SHP77 (cell line): ENCODE measurements at regions not wholly inside any gene's neighbourhood (a gene's known extent, or its start where the extent isn't known, plus 50 kb on each side); places are given as distances from the start of the nearest gene placed in this dataset.

Source experiments
- DNase-seq, 2 experiments: peaks; one replicate each; lab custom pipeline; 2025; lab: John Stamatoyannopoulos, UW

- no peak for DNase-seq
These were observed 952.9 kb upstream of the EPHA7 start for GRCh38 chr6:94372229-94372628.

DNA sequence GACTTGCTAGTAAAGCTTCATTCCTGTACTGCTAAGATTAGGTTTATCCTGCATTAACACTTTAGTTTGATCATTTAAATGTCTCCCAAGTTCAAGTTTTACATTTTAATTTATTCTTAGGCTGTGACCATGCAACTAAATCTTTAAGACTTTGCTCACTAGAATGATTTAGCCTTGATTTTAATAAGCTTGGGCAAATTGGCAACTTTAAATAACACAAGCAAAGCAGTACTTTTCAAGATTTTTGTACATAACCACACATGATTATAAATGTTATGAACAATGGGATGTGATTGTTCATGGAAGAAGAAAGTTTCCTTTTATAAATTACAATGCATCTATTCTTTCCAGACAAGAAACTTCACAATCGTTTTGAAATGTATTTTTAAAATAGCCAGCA is 948.0 kb upstream of the EPHA7 start:
- DNase-seq: no peak

DNA sequence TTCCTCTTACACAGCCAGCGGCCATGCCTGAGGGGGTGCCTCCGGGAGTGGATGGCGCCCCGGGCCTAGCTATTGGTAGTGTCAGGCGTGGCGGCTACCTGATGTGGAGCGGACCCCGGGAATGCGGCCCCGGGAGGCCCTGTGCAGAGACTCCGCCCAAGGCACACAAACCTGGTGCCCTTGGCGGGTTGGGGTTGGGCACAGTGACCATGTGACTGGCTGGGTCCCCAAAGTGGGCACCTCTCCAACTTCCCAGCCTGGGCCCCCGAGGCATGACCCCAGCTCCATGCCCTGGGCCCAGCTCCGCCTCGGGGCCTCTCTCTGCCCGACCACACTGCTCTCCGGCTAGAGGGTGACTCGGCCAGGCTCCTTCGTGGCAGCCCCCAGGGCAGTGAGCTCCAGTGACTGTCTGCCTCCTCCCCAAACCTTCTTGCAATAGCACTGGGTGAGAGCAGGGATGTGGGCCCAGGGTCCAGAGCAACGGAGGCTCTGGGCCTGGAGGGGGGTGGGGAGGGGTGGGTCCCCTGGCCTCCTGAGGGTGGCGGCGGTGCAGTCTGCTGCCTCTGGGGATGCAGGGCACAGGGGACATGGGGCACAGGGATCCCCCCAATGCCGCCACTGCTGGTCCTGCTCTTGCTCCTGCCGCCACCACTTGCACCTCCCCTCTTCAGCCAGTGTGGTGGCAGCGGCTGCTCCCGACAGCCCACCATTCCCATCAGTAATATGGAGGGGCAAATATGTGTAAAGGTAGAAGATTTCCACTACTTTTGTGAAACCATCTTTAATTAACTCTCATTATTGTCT is 942.9 kb upstream of the EPHA7 start:
- no peak for DNase-seq

DNA sequence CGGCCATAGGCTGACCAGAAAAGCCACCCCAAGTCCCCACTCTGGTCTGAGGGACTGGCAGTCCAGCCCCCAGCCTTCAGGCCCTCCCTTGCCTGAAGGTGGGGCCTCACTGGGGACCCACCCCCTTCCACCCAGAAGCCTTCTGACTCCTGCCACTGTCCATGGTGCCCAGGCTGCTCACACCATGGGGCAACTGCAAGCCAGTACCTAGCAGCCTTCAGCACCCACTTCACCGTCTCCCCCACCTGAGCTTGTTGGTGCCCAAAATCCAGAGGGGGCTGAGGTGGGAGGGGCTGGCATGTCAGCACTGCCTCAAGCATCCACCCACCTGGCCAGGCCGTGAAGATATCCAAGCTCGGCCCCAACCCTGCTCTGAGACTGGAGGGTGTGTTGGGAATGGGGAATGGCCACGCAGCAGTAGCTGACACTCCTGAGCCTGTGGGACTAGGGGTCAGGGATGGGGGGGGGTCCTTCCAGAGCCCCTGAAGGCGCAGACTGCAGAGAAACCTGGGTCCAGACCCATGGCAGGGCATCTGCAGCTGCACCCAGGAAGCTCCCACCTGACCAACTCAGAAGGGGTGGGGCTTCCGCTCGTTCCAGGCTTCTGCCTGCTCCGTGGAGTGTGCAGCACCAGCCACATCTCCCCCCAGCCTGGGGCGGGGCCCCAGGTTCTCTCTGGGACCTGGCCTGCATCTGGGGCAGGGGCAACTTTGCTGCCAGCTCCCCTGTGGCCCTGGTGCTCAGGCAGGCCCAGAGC is 942.1 kb upstream of the EPHA7 start:
- no peak for DNase-seq

GRCh38 chr6:94357381-94357980 is 938.1 kb upstream of the EPHA7 start:
- no peak for DNase-seq

- DNase-seq: no peak
These were observed 931.5 kb upstream of the EPHA7 start for GRCh38 chr6:94350833-94351232.

GRCh38 chr6:94349227-94349626 is 929.9 kb upstream of the EPHA7 start:
- peak; percentile 6 to 51 for DNase-seq

DNA sequence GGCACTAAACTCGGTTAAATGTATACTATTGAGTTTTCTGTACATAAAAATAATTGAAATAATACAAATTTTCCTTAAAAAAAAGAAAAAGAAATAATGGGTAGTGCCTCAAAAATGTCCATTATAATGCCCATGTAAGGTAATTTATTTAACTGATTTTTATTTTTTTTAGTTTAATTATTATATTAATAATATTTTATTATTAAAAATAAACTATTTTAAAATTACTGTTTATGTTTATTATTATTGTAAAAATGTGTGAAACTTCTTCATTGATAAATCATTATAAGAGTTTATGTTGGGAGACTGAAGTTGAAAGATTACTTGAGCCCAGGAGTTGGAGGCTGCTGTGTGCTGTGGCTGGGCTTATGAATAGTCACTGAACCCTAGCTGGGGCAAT is 925.5 kb upstream of the EPHA7 start:
- no peak for DNase-seq

DNA sequence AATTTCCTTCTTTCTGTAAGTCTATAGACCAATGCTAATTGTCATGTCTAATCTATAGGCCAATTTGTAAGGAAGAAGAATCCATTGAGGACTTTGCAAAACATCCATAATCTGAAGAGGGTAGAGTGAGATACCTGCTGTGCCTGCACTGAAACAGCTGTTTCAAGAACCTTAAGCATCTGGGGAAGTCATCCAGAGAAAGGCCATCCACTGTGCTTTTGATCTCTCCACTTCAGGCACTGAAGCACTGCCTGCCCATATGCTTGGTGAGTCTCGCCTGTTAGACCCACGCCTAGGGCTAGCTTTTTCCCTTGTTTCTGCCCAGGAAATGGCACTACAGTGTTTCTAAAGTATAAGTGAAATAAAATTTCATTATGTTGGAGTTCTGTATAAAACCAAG is 921.8 kb upstream of the EPHA7 start:
- no peak for DNase-seq

- DNase-seq: peak; percentile 30 to 46
These were observed 904.5 kb upstream of the EPHA7 start for GRCh38 chr6:94323853-94324252.

- peak in 1 of 2 experiments; percentile 47 for DNase-seq
These were observed 881.2 kb upstream of the EPHA7 start for GRCh38 chr6:94300424-94301144.

- DNase-seq: no peak
These were observed 869.8 kb upstream of the EPHA7 start for GRCh38 chr6:94289131-94289530.

GRCh38 chr6:94278146-94278545 is 858.8 kb upstream of the EPHA7 start:
- DNase-seq: no peak

DNA sequence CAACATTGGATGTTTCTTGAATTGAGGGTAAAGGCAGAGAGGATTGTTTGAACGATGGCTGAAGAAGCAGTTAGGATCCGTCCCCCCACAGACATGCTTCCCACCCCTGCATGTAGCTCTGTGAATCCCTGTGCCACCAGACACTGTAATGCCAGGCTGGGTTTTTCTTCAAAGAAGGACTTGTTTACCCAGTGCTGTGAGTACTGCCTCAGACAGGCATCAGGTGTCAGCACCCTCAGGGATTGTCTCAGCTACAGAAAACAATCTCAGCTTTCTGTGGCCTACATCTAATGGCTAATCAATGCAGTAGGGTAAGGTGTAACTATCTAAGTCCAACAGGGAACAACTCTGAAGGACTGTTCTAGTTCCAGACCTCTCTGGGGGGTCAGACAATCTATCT is 853.0 kb upstream of the EPHA7 start:
- no peak for DNase-seq

DNA sequence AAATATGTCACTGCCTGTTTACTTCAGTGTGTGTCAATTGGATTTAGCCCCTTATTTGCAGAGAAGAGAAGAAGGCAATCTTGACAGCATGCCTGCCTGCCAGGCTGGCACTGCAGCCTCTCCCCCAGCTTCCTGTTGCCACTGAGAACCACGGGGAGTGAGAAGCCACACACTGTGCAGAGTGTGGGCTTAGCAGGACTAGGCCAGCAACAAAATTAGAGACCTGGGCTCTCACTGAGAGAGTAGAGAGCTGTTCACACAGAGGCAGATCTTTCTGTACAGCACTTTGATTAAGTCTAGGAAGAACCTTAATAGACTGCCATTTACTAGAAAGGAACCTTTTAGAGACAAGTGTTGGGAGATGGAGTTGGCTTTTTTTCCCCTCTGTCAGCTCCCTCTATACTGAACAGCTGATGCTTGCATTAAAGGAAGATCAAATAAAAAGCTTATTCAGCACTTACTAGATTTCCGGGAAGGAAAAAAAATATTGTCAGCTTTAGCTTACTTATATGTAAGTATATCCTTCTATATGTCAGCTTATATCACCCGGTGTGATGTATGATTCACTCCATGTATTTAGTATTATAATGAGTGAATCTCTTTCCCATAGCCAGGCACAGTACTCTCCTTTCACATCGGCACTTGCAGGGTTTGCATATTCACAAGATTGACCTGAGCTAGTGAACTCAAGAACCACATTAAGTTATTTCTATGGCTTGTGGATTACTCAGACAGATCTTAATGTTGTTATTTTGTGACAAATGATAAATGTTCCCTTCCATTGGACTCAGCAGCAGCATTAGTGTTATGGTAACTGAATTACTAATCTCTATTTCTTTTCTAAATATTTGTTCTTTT is 851.0 kb upstream of the EPHA7 start:
- DNase-seq: peak; percentile 14 to 21

DNA sequence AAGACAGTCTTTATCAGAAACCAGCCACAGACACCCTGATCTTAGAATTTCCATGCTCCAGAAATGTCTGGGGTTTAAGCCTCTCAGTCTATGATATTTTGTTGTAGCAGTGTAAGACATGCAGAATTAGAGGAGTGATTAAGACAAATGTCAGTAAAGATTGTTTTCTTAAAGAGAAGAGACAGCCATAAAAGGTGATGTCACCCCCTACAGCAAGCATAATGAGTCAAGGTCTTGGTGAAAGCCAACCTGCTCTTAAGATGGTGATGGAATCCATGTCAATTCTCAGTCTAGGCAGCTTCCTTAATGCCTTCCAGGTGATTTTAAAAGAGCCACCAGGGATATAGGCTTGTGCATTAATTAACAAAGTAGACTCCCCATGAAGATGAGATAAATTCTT is 849.9 kb upstream of the EPHA7 start:
- no peak for DNase-seq

DNA sequence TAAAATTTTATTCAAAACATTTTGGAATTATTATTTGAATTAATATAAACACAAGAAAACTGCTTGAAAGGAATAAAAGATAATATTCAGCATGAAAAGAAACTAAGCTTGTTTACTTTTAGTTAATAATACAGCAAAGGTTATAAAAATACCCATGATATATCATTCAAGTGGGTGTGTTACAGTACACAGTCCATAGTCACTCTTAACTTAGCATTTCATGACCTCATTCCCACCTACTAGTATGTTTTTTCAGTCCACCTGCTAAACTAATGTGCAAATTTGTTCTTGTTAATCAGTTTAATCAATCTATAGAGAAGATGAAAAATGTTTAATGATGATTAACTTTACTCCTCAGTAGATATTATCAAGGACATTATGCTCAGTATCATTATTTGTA is 841.4 kb upstream of the EPHA7 start:
- no peak for DNase-seq

DNA sequence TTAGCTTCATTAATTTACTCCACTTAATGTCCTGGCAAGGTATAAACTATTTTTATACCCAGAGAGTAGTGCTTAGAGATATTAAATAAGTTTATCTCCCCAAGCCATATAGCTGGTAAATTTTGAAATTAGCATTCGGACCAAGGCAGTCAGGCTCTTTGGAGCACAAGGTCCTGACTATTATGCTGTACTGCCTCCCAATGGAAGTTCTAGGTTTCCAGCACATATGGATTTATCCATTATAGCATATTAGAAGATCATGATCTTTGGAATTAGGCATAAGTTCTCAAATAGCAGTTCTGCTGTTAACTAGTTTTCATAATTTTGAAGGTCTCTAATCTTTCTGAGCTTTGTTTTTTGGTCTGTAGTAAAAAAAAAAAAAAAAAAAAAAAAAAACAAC is 835.3 kb upstream of the EPHA7 start:
- DNase-seq: peak in 1 of 2 experiments; percentile 7

DNA sequence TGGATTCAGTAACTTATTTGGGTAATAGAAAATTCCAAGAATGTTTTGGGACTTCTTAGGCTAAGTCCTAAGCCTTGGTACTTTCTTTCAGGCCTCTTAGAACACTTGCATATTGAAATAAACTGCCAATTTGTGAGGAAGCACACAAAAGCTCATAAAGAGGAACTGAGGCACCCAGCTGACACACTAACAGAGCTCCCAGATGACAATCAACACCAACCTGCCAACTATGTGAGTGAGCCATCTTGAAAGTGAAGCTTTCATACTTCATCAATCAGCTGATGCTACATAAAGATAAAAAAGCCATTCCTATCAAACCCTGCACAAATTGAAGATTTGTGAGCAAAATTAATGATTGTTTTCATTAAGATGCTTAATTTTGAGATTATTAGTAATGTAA is 832.5 kb upstream of the EPHA7 start:
- DNase-seq: no peak

DNA sequence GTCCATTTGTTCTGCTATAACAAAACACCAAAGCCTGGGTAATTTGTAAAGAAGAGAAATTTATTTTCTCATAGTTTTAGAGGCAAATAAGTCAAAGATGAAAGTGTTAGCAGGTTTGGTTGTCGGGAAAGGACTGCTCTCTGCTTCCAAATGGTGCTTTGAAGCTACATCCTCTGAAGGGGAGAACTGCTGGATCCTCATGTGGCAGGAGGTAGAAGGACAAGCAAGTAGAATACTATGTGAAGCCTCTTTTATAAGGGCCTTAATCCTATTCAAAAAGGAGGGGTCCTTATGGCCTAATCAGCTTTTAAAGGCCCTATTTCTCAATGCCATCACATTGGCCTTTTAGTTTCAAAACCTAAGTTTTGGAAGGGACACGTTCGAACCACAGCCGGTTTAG is 826.0 kb upstream of the EPHA7 start:
- DNase-seq: no peak

DNA sequence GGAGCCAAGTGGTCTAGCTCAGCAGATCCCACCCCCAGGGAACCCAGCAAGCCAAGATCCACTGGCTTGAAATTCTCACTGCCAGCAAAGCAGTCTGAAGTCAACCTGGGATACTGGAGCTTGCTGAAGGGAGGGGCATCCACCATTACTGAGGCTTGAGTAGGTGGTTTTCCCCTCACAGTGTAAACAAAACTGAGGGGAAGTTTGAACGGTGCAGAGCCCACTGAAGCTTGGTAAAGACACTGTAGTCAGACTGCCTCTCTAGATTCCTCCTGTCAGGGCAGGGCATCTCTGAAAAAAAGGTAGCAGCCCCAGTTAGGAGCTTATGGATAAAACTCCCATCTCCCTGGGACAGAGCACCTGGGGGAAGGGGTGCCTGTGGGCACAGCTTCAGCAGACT is 819.5 kb upstream of the EPHA7 start:
- no peak for DNase-seq
